GM19438 (cell line): ENCODE measurements at regions not wholly inside any gene's neighbourhood (a gene's known extent, or its start where the extent isn't known, plus 50 kb on each side); places are given as distances from the start of the nearest gene placed in this dataset.

Experiments
- ATAC-seq: cut with Tn5 transposase; IDR thresholded peaks from one replicate; pipeline ENCODE4 v1.9.1; 2021; ENCODE audit warnings: low read depth; ENCODE audit not compliant: unreplicated experiment

DNA sequence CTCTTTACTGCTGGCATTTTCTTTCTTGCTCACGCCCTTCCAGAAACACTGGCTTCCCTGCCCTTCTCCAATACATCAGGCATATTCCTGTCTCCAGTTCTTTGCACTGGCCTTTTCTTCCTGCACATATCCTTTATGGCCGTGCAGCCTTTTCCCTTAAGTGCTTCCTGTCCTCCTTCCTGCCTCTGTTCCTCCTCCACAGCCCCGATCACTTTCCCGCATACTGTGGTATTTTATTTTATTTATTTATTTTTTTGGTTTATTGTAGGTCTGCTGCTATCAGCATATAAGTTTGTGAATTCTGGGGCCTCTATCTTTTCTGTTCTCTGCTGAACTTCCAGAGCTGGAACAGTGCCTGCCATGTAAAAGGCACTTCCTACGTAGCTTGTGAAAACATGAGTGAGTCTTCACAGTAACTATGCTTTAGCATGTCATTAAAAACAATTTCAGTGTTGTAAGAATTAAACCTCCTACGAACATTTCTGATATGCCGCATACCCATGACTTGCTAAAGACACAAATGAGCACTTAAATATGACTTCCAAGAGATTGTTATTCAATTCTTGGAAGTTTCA, 289.1 kb downstream of the TRIB2 start:
- no peak for ATAC-seq

GRCh38 chr2:13006426-13006825, 289.7 kb downstream of the TRIB2 start:
- no peak for ATAC-seq

- ATAC-seq: peak; percentile 80
Measured at GRCh38 chr2:13006829-13007717, 290.3 kb downstream of the TRIB2 start.

DNA sequence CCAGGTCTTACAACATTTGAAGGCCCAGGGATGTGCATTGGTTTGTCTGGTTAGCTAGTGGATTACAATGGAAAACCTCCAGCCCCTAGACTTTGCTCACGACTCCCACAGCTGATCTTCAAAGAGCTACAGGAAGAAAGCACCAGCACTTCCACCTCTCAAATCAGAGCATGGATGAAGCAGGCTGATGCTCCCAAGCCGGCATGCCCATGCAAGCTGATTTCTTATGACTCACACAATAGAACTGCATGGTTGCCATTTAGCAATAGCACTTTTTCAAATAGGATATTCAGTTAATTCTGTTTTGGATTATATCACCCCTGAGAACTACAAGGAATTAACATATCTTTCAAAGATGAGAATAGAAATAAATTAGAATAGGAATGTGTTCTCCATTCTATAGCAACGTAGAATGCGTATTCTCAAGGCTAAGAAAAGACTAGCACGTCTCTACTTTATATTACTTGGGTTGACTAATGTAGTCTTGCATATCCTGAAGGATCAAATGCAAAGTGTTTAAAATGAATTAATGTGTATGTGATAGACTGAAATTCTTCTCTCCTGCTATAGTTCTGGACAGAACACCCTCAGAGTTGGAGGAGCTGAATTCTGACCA, 292.4 kb downstream of the TRIB2 start:
- ATAC-seq: no peak

DNA sequence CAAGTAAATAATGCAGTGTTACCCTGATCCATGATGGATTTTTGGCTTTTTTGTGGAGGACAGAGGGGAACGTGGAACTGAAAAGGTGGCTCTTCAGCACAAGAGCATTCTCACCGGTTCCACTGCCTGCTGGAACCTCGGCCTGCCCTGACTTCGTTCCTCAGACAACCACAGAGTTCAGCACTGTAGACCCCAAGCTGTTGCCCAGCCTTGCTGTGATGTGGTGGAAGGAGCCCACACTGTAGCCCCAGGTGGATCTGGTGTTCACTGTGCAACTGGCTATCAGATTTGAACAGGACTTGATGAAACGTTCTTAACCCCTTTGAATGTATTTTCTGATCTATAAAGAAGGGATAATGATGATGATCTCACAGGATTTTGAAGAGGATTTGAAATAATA, 293.5 kb downstream of the TRIB2 start:
- ATAC-seq: no peak

- ATAC-seq: no peak
Measured at GRCh38 chr2:13014783-13015182, 298.0 kb downstream of the TRIB2 start.

GRCh38 chr2:13015532-13016320, 299.0 kb downstream of the TRIB2 start:
- ATAC-seq: no peak

DNA sequence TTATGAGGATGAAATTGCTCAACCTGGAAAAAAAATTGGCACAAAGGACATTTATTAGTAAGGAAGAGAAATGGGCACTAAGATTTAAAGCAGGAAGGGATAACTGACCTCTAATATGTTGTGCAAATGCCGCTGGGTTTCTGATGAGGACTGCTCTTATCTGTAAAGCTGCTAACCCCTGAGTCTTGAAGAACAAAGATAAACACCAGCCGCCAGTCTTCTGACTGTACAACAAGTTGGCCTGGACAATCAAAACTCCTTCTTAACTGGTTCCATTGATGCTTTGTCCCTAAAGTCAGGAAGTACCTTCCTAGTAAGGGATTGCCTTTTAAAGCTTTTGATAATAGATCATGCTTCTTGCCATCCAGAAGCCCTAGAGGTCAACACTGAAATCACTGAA, 301.8 kb downstream of the TRIB2 start:
- no peak for ATAC-seq

GRCh38 chr2:13019781-13020180, 303.0 kb downstream of the TRIB2 start:
- ATAC-seq: no peak

- ATAC-seq: no peak
Measured at GRCh38 chr2:13020469-13020868, 303.7 kb downstream of the TRIB2 start.

DNA sequence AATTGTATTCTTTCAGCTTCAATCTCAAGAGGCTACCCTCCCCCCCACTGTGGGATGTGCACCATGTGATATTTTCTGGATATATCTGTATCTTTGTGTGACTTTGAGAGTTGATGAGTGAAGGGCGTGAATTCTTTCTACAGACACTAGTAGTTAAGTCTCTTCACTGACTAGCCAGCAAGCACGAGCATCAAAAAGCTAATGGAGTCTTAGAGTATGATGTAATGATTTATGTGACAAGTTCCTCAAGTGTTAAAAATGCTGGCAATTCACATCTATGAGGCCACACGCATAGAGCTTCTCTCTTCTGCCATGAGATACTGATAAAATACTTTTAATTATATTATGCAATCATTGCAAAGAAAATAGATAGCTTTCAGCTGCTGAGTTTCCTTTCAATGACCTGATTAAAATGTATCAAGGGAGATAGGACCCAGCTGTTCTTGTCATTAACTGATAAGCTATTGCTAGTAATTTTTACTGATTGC, 304.8 kb downstream of the TRIB2 start:
- ATAC-seq: no peak

DNA sequence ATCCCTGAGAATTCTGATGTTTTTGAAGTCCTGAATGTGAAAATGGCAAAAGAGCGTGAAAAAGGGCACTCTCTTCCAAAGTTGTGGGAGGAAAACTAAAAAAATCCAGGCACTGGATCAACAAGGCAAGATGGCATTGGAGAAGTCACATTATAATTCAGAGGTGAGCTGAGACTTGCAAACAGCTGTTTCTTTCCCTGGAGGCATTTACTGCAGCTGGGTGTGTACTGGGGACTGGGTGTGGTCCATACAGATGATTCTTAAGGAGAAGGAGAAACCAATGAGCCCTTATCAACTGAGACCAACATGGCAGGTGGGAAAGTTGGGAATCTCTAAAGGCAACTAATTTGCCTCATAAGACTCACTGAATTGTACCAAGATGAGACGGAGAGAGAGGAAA, 313.9 kb downstream of the TRIB2 start:
- ATAC-seq: no peak

DNA sequence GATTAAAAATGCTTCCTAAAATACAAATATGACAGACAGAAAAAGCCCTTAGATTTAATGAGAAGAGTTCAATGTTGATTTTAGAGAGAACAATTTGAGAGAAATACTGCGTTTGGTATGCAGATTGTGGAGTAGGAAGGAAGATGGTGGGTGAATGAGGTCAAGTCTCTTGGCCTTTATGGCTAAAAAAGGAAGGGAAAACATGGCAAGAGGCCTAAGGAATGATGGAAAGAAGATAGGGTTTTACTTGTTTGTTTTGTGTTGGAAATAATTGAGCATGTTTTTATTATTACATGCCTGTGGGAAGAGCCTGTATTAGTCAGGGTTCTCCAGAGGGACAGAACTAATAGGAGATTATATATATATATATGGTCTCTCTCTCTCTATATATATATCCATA, 318.1 kb downstream of the TRIB2 start:
- ATAC-seq: no peak

- ATAC-seq: no peak
Measured at GRCh38 chr2:13035866-13036265, 319.1 kb downstream of the TRIB2 start.

DNA sequence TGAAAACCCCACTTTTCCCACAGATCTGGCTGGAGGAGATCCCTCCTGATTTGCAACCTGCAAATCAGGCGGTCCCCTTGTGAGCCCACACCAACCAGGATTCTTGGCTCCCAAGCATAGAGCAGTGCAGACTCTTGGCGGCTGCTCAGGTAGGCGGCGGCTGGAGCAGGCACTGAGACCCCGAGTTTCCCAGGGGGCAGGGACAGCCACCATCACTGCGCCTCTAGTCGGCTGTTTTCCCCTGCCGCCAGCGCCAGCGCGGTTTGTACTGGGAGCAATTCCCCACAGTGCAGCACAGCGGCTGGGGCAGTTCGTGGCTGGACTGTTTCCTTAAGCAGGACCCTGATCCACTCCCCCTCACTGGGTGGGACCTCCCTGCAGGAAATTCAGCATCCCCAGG, 323.3 kb downstream of the TRIB2 start:
- no peak for ATAC-seq

- ATAC-seq: no peak
Measured at GRCh38 chr2:13046557-13047165, 329.9 kb downstream of the TRIB2 start.

DNA sequence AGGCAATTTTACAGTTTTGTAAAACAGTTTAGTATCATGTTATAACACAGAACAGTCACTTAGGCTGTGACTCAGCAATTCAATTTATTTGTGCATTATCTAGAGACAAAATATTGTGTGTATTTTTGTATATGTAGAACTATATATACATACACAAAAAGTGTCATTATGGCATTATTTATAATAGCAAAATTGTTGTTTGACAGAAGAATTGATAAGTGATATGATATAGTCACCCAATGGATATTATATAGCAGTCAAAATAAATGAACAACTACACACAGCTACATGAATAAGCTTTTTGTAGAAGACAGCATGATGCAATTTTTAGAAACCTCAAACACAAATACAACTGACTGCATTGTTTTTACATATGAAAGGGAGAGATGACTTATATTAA, 334.0 kb downstream of the TRIB2 start:
- no peak for ATAC-seq

GRCh38 chr2:13052547-13052946, 335.8 kb downstream of the TRIB2 start:
- ATAC-seq: no peak

- no peak for ATAC-seq
Measured at GRCh38 chr2:13056259-13056843, 339.6 kb downstream of the TRIB2 start.

- no peak for ATAC-seq
Measured at GRCh38 chr2:13057671-13058070, 340.9 kb downstream of the TRIB2 start.
